ENCODE measurements at regions not wholly inside any gene's neighbourhood (a gene's known extent, or its start where the extent isn't known, plus 50 kb on each side); places are given as distances from the start of the nearest gene placed in this dataset.
A peak's percentile ranks its signal among the peaks of the same experiment; 100 is the strongest.

GRCh38 chr16:64440421-64440831 lies 681.4 kb downstream of the CDH11 start:
- DNase-seq: no peak
- no peaks in the 10 kb centered on the region for H3K79me1 ChIP-seq (ENCODE audit: insufficient read depth, low read depth, low read length, poor library complexity, severe bottlenecking)
- H3K27ac Mint-ChIP-seq: no peak overlapping the region
- H3K23me2 ChIP-seq (ENCODE audit: insufficient read length, low read depth, low read length, poor library complexity, severe bottlenecking): no peaks in the 10 kb centered on the region
- TF ChIP-seq CTCF (conservative IDR thresholded peaks at IDR 0.05): no peak
- H3K9me3 Mint-ChIP-seq: peaks cover 0 to 2% of the 10 kb centered on the region in 2 experiments; a peak in 1 of 5 replicates
- no peak overlapping the region for H3K4me2 ChIP-seq (ENCODE audit: insufficient read depth, insufficient read length, low read length)
- no peaks in the 10 kb centered on the region for H3K4me1 ChIP-seq (ENCODE audit: insufficient read depth, low read length)
- H3K4ac ChIP-seq (ENCODE audit: low read depth, low read length): no peak overlapping the region
- H2AFZ ChIP-seq (ENCODE audit: low read length): no peak overlapping the region
- H3K27me3 ChIP-seq (ENCODE audit: insufficient read depth, low read length): no peaks in the 10 kb centered on the region
- no peaks in the 10 kb centered on the region for H3K36me3 Mint-ChIP-seq (ENCODE audit: insufficient read depth in 1 of 3, low read depth in 3 of 3)
- H2BK120ac ChIP-seq (ENCODE audit: low read depth, low read length, poor library complexity, severe bottlenecking): no peak overlapping the region
- H2BK12ac ChIP-seq (ENCODE audit: insufficient read length, low read depth, low read length): peak overlapping the region; percentile 17
- no peak overlapping the region for H4K8ac ChIP-seq (replicated peaks; ENCODE audit: insufficient read length, low read depth, low read length)
- H3K23ac ChIP-seq (ENCODE audit: insufficient read length, low read depth, low read length): no peak overlapping the region
- no peak overlapping the region for H4K91ac ChIP-seq (ENCODE audit: insufficient read length, low read depth, low read length)
- no peaks in the 10 kb centered on the region for H4K20me1 ChIP-seq (ENCODE audit: control insufficient read depth, insufficient read depth, insufficient read length)
- no peak overlapping the region for H3K27ac ChIP-seq (ENCODE audit: insufficient read length, low read depth, low read length)
- H2BK5ac ChIP-seq (ENCODE audit: insufficient read length, low read length): no peak overlapping the region
- no peak overlapping the region for H3K9ac ChIP-seq (ENCODE audit: extremely low read depth, insufficient read length, low read length)
- no peaks in the 10 kb centered on the region for H3K79me2 ChIP-seq (ENCODE audit: insufficient read depth, low read length)
- no peak overlapping the region for H2BK20ac ChIP-seq (ENCODE audit: low read depth, low read length, poor library complexity, severe bottlenecking)
- no peak overlapping the region for H3K14ac ChIP-seq (ENCODE audit: insufficient read depth, low read length)
- H3K4me3 Mint-ChIP-seq: no peak overlapping the region
- no peak overlapping the region for H2BK15ac ChIP-seq (ENCODE audit: low read depth, low read length)
- peaks cover 10 to 20% of the 10 kb centered on the region in 2 experiments for H3K4me1 Mint-ChIP-seq
- H3K9me3 ChIP-seq (ENCODE audit: control insufficient read depth, low read depth, low read length): no peaks in the 10 kb centered on the region
- H3K18ac ChIP-seq (ENCODE audit: insufficient read length, low read depth, low read length): no peak overlapping the region
- H3K27me3 Mint-ChIP-seq (ENCODE audit: low read depth): no peaks in the 10 kb centered on the region
- no peak overlapping the region for H3T11ph ChIP-seq (ENCODE audit: low read length)
- H4K5ac ChIP-seq (ENCODE audit: insufficient read length, low read depth, low read length): no peak overlapping the region
- WGBS (ENCODE audit: extremely low coverage, insufficient read length, low lambda C conversion rate): no CpG with 5 or more reads among the region's 3 CpGs
- H2AK5ac ChIP-seq (ENCODE audit: insufficient read length, low read length): no peak overlapping the region
- H3K56ac ChIP-seq (ENCODE audit: insufficient read length, low read depth, low read length): no peak overlapping the region

All from H9 (cell line).